Mononuclear cell (primary cell): ENCODE measurements at regions not wholly inside any gene's neighbourhood (a gene's known extent, or its start where the extent isn't known, plus 50 kb on each side); places are given as distances from the start of the nearest gene placed in this dataset.

ENCODE experiments used
- H3K27me3 ChIP-seq: 2 replicates; pipeline ENCODE4 v1.6.0; 2011; ENCODE audit warnings: low read length, control low read depth; ENCODE audit not compliant: insufficient read depth
- H3K4me1 ChIP-seq: 2 replicates; pipeline ENCODE4 v1.5.1; 2011; ENCODE audit warnings: mild to moderate bottlenecking, low read length, control low read depth; ENCODE audit not compliant: insufficient read depth
- H3K4me3 ChIP-seq: 2 replicates; pipeline ENCODE4 v1.5.1; 2011; ENCODE audit warnings: mild to moderate bottlenecking, low read length, moderate library complexity
- H3K9me3 ChIP-seq: 2 replicates; pipeline ENCODE4 v1.5.1; 2011; ENCODE audit warnings: low read depth, mild to moderate bottlenecking, control low read depth, low read length

GRCh38 chr1:192950926-192951325 is 108.2 kb downstream of the UCHL5 start:
- Histone ChIP-seq H3K9me3 (no peaks in the 10 kb centered on the region), H3K4me1 (peaks cover 13% of the 10 kb centered on the region), H3K4me3 (no peak overlapping the region), H3K27me3 (no peaks in the 10 kb centered on the region)

- H3K9me3 ChIP-seq, result no peaks in the 10 kb centered on the region
- peaks cover 13% of the 10 kb centered on the region for H3K4me1 ChIP-seq
- H3K27me3 ChIP-seq, result no peaks in the 10 kb centered on the region
- no peak overlapping the region for H3K4me3 ChIP-seq
Observed at GRCh38 chr1:192951691-192952460, 107.3 kb downstream of the UCHL5 start.

GRCh38 chr1:192952646-192953045 is 106.5 kb downstream of the UCHL5 start:
- no peaks in the 10 kb centered on the region for H3K27me3 ChIP-seq
- no peak overlapping the region for H3K4me3 ChIP-seq
- H3K9me3 ChIP-seq, result no peaks in the 10 kb centered on the region
- peaks cover 13% of the 10 kb centered on the region for H3K4me1 ChIP-seq

- no peaks in the 10 kb centered on the region for H3K9me3 ChIP-seq
- H3K4me1 ChIP-seq, result peaks cover 13% of the 10 kb centered on the region
- H3K27me3 ChIP-seq, result no peaks in the 10 kb centered on the region
- H3K4me3 ChIP-seq, result no peak overlapping the region
Observed at GRCh38 chr1:192954705-192955265, 104.4 kb downstream of the UCHL5 start.

GRCh38 chr1:192958350-192958749 is 100.8 kb downstream of the UCHL5 start:
- H3K4me3 ChIP-seq, result no peak overlapping the region
- H3K4me1 ChIP-seq, result no peaks in the 10 kb centered on the region
- no peaks in the 10 kb centered on the region for H3K27me3 ChIP-seq
- no peaks in the 10 kb centered on the region for H3K9me3 ChIP-seq

GRCh38 chr1:192958871-192959270 is 100.3 kb downstream of the UCHL5 start:
- no peaks in the 10 kb centered on the region for H3K27me3 ChIP-seq
- no peaks in the 10 kb centered on the region for H3K9me3 ChIP-seq
- H3K4me3 ChIP-seq, result no peak overlapping the region
- no peaks in the 10 kb centered on the region for H3K4me1 ChIP-seq

- no peaks in the 10 kb centered on the region for H3K4me1 ChIP-seq
- H3K4me3 ChIP-seq, result no peak overlapping the region
- H3K9me3 ChIP-seq, result no peaks in the 10 kb centered on the region
- H3K27me3 ChIP-seq, result no peaks in the 10 kb centered on the region
Observed at GRCh38 chr1:192959657-192960186, 99.4 kb downstream of the UCHL5 start.
